Mammary epithelial cell (primary cell): ENCODE measurements at regions not wholly inside any gene's neighbourhood (a gene's known extent, or its start where the extent isn't known, plus 50 kb on each side); places are given as distances from the start of the nearest gene placed in this dataset.

Experiments
- EZH2 ChIP-seq: IDR thresholded peaks from 2 replicates; pipeline ENCODE4 v1.6.1; 2012; ENCODE audit warnings: low read length, inconsistent platforms, borderline replicate concordance
- TF ChIP-seq, protein P1 (sequence below), 2 donors: IDR thresholded peaks in 1 of 2; conservative IDR thresholded peaks in 1 of 2; 2 replicates each; pipeline ENCODE4 v1.5.1; 2011 to 2012; ENCODE audit warnings: inconsistent platforms in 2 of 2, low read length in 2 of 2, mild to moderate bottlenecking in 2 of 2, control low read depth in 1 of 2, low read depth in 1 of 2; ENCODE audit not compliant: insufficient read depth in 1 of 2; ENCODE audit errors: extremely low read depth in 1 of 2

DNA sequence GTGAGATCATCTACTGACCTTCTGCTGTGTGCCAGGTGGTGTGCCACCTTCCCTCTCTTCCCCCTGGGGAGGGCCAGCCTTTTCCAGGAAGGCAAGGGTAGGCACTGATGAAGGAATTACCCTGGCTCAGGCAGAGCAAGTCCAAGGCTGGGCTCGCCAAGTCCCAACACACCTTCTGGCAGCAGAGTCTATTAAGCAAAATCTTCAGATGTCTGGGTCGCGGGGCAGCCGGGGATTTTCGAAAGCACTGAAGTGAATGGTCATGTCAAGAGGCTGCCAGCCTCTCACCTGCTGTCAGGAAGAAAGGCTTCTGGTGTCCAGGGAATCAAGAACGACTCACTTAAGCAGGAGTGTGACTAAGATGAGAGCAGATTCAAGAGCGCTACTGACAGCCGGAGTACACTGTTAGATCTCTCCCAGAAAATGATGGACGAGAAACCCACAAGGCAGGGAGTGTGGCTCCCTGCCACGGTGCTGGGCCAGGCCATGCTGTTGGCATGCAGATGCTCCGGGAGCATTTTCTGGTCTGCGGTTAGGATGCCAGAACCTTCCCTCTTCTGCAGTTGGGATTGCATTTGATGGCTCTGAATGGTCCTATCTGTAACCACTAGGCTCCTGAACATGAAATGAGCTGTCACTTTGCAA, 479.8 kb downstream of the SHQ1 start:
- TF ChIP-seq, protein P1, sequence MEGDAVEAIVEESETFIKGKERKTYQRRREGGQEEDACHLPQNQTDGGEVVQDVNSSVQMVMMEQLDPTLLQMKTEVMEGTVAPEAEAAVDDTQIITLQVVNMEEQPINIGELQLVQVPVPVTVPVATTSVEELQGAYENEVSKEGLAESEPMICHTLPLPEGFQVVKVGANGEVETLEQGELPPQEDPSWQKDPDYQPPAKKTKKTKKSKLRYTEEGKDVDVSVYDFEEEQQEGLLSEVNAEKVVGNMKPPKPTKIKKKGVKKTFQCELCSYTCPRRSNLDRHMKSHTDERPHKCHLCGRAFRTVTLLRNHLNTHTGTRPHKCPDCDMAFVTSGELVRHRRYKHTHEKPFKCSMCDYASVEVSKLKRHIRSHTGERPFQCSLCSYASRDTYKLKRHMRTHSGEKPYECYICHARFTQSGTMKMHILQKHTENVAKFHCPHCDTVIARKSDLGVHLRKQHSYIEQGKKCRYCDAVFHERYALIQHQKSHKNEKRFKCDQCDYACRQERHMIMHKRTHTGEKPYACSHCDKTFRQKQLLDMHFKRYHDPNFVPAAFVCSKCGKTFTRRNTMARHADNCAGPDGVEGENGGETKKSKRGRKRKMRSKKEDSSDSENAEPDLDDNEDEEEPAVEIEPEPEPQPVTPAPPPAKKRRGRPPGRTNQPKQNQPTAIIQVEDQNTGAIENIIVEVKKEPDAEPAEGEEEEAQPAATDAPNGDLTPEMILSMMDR (conservative IDR thresholded peaks at IDR 0.05 in 1 of 2, IDR thresholded peaks at IDR 0.05 in 1 of 2; ENCODE audit: extremely low read depth in 1 of 2, insufficient read depth in 1 of 2, low read depth in 1 of 2, low read length in 2 of 2): no peak
- no peak for TF ChIP-seq EZH2
